ENCODE measurements at regions not wholly inside any gene's neighbourhood (a gene's known extent, or its start where the extent isn't known, plus 50 kb on each side); places are given as distances from the start of the nearest gene placed in this dataset.

GRCh38 chr2:10978090-10978670 is 66.4 kb downstream of the KCNF1 start:
- no peak overlapping the region for H3K4me3 Mint-ChIP-seq (ENCODE audit: low read depth, unreplicated experiment)
- H3K36me3 Mint-ChIP-seq (ENCODE audit: insufficient read depth, unreplicated experiment): no peaks in the 10 kb centered on the region
- intact Hi-C loops (cut with micrococcal nuclease; ENCODE audit: unreplicated experiment): no loop called here

DNA sequence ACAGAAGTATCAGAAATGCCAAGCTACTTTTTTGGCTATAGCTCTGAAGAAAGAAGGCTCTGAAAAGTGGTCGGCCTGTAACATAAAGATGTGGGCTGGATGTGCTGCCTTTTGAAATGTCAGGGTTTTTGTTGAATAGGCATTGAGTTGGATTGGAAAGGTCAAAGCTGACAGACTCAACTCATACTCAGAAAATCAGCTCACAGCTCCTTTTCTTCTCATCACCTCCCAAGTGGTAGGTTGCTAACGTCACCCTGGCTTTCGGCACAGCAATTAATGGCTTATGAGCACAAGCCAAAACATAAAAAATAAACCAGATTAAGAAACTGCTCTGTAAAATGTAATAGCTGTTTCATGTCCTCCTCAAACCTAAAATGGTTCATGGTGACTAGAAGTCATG is 68.3 kb downstream of the KCNF1 start:
- CTCF ChIA-PET: interaction anchor here (1.0 to 1.7 kb wide), 3 partner anchors 21 to 145 kb away, joined by 3 to 5 read pairs (median 5); no protein-coding TSS in a partner anchor
- peaks cover 72% of the 10 kb centered on the region for H3K27me3 Mint-ChIP-seq (ENCODE audit: unreplicated experiment)
- H3K4me1 Mint-ChIP-seq (ENCODE audit: low read depth, unreplicated experiment): no peaks in the 10 kb centered on the region
- H3K9me3 Mint-ChIP-seq (ENCODE audit: low read depth, unreplicated experiment): no peaks in the 10 kb centered on the region
- TF ChIP-seq CTCF (IDR thresholded peaks at IDR 0.05; ENCODE audit: unreplicated experiment): no peak
- H3K27ac Mint-ChIP-seq (ENCODE audit: unreplicated experiment): no peak overlapping the region
- H3K36me3 Mint-ChIP-seq (ENCODE audit: insufficient read depth, unreplicated experiment): no peaks in the 10 kb centered on the region
- DNase-seq: no peak
- BruUV-seq (replicated peaks): no TSS peak
- H3K4me3 Mint-ChIP-seq (ENCODE audit: low read depth, unreplicated experiment): no peak overlapping the region
- intact Hi-C loops (cut with micrococcal nuclease; ENCODE audit: unreplicated experiment): no loop called here

More at GRCh38 chr2:10978090-10978670, 66.4 kb downstream of the KCNF1 start:
- Mint-ChIP-seq H3K9me3 (ENCODE audit: low read depth, unreplicated experiment) (no peaks in the 10 kb centered on the region), H3K27me3 (ENCODE audit: unreplicated experiment) (peaks cover 72% of the 10 kb centered on the region), H3K27ac (ENCODE audit: unreplicated experiment) (no peak overlapping the region), H3K4me1 (ENCODE audit: low read depth, unreplicated experiment) (no peaks in the 10 kb centered on the region)
- TF ChIP-seq CTCF (IDR thresholded peaks at IDR 0.05; ENCODE audit: unreplicated experiment): no peak
- no TSS peak for BruUV-seq (replicated peaks)
- CTCF ChIA-PET: interaction anchor here (1.6 kb wide), 1 partner anchor 57 kb away, joined by 4 read pairs; no protein-coding TSS in a partner anchor
- no peak for DNase-seq

DNA sequence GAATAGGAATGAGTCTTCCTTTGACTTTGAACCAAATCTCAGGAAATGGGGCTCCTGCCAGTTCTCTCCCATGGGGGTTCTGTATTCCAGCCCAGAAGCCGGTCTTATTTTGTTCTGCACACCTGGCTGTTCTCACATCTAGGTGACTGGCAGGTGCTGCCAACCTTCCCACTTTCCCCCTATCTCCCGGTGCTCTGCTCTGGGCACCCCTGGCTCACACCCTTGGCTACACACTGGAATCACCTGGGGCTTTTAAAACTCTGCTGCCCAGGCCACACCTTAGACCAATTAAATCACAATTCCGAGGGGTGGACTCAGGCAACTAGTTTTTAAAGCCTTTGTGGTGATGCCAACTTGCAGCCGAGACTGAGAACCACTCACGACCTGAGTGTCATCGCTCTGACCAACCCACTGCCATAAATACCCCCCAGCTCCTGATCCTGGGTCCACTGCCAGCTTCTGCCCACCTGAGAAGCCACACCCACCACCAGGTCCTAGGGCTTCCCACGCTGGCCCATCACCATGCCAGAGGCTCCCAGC is 69.2 kb downstream of the KCNF1 start:
- Mint-ChIP-seq H3K27ac (ENCODE audit: unreplicated experiment) (no peak overlapping the region), H3K36me3 (ENCODE audit: insufficient read depth, unreplicated experiment) (no peaks in the 10 kb centered on the region), H3K27me3 (ENCODE audit: unreplicated experiment) (peaks cover 71% of the 10 kb centered on the region), H3K9me3 (ENCODE audit: low read depth, unreplicated experiment) (no peaks in the 10 kb centered on the region), H3K4me3 (ENCODE audit: low read depth, unreplicated experiment) (no peak overlapping the region), H3K4me1 (ENCODE audit: low read depth, unreplicated experiment) (no peaks in the 10 kb centered on the region)
- no TSS peak for BruUV-seq (replicated peaks)
- CTCF ChIA-PET: interaction anchor here (1.3 to 1.7 kb wide), 2 partner anchors 22 to 33 kb away, joined by 3 to 5 read pairs; no protein-coding TSS in a partner anchor
- no peak for DNase-seq
- intact Hi-C loops (cut with micrococcal nuclease; ENCODE audit: unreplicated experiment): no loop called here
- TF ChIP-seq CTCF (IDR thresholded peaks at IDR 0.05; ENCODE audit: unreplicated experiment): no peak

- no peaks in the 10 kb centered on the region for H3K4me1 Mint-ChIP-seq (ENCODE audit: low read depth, unreplicated experiment)
- no peak overlapping the region for H3K27ac Mint-ChIP-seq (ENCODE audit: unreplicated experiment)
- intact Hi-C loops (cut with micrococcal nuclease; ENCODE audit: unreplicated experiment): no loop called here
- CTCF ChIA-PET: interaction anchor here (1.3 to 1.7 kb wide), 2 partner anchors 23 to 34 kb away, joined by 3 to 5 read pairs; no protein-coding TSS in a partner anchor
- no peaks in the 10 kb centered on the region for H3K9me3 Mint-ChIP-seq (ENCODE audit: low read depth, unreplicated experiment)
- no peak overlapping the region for H3K4me3 Mint-ChIP-seq (ENCODE audit: low read depth, unreplicated experiment)
- no peaks in the 10 kb centered on the region for H3K36me3 Mint-ChIP-seq (ENCODE audit: insufficient read depth, unreplicated experiment)
- no TSS peak for BruUV-seq (replicated peaks)
- DNase-seq: no peak
- H3K27me3 Mint-ChIP-seq (ENCODE audit: unreplicated experiment): peaks cover 72% of the 10 kb centered on the region
- no peak for TF ChIP-seq CTCF (IDR thresholded peaks at IDR 0.05; ENCODE audit: unreplicated experiment)
Measured at GRCh38 chr2:10981451-10981850, 69.7 kb downstream of the KCNF1 start.

Data from Calu3 (cell line).